HT1080 (cell line): ENCODE measurements at regions not wholly inside any gene's neighbourhood (a gene's known extent, or its start where the extent isn't known, plus 50 kb on each side); places are given as distances from the start of the nearest gene placed in this dataset.
A peak's percentile ranks its signal among the peaks of the same experiment; 100 is the strongest.

ENCODE experiments used
- DNase-seq: peaks from one replicate; pipeline ENCODE4 v3.0.0-alpha.2; 2015; ENCODE audit warnings: low read depth

DNA sequence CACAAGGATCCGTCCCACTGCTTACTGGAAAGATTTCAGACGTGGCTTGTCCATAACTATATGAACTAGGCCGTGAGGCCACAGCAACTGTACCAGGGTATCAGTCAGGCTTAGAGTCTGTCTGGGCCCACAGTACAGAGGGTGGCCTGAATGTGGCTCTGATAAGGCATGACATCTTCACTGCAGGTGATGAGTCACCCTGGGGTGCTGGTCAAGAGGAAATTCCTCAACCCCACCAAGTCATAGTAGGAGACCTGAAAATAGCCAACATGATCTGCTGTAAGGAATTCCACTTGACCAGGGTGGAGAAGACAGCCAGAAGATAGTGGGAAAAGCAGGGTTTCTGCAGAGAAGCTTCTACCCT is 107.7 kb downstream of the INHBB start:
- peak; percentile 60 for DNase-seq

DNA sequence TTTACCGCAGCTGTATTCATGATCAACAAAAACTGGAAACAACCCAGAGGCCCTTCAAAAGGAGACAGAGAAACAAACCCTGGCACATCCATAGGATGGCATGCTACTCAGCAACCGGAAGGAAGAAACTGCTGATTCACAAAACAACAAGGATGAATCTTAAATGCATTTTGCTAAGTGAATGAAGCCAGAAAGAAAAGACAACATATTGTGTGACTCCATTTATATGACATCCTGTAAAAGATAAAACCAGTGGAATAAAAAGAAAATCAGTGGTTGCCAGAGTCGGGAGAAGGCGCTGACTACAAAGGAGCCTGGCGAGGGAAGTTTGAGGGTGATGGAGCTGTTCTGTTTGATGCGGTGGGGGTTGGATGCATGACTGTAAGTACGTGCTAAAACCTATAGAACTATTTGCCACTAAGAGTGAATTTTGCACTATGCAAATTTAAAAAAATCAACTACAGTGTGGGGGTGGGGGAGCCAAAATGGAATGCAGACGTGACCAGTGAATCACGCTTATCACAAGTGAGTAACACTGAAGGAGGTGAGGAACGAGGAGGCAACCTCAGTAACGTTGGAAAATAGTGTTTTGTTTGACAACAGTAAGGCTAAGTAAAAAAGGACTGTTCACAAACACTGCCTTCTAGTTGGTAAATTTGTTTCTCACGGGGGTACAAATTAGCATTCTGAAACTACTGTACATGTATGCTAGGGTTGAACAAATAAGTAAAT is 108.9 kb downstream of the INHBB start:
- DNase-seq, result peak; percentile 29

DNA sequence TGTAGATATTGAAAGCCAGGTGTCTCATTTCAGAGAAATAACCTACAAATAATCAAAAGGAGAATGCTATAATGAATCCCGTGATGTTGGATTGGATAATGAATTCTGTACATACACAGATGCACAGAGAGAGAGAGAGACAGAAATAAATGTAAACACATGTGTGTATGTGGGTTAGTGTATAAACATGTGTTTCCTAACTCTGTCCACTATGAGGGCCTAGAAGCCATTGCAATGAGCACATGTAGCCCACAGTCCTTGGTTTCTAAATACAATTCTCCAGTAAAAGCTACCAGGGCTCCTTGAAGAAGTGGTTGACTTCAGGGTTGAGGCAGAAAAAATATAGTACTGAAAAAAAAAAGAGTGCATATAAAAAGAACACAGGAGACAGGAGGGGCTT is 109.5 kb downstream of the INHBB start:
- DNase-seq, result no peak

DNA sequence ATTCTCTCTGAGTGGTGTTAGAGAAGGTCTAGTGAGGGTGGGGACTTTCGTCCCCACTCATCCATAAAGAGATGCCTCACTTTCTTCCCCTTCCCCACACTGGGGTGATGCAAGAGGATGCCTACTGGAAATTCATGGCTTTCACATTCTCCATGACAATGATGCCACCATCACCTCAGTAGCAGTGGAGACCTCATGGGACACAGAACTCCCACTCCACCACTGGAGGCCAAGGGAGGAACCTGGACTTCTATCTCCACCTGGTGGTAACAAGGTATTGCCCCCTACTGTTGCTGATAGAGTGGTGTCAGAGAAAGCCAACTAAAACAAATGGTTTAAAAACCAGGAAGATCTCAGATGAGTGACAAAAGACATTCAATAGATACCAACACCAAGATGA is 110.9 kb downstream of the INHBB start:
- DNase-seq, result no peak

DNA sequence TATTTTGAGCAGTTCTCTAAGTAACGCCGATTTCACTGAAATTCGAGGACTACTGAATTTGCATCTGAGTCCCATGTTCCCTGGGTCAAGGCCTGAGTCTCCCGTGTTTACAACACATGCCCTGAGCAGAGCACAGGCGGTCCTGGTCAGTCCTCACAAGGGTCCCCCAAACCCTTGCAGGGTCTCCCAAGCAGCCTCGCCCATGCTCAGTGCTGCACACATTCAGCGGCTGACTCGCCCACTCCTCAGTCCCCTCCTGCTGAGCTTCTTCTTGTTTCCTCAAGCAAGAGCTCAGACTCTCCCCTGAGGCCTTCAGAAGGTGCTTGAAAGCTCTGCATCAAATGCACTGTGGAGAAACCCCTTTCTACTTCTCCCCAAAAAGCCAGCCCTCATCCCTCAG is 114.6 kb downstream of the INHBB start:
- DNase-seq, result no peak

DNA sequence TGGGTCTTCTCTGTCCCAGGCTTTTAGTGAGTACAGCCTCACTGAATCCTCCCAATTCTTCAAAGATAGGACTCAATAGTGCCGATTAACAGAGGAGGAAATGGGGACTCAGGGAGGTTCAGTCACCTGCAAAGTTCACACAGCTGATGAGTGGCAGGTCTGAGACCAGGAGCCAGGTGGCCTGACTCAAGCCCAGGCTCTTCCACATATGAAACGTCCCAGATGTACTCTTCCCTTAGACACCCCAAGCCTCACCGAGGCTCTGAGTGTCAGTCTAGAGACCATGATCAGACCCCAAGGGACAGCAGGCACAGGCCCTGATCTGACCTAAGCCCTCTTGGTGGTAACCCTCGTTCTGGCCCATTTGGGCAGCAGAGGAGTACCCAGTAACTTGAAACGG is 115.2 kb downstream of the INHBB start:
- DNase-seq, result no peak

DNA sequence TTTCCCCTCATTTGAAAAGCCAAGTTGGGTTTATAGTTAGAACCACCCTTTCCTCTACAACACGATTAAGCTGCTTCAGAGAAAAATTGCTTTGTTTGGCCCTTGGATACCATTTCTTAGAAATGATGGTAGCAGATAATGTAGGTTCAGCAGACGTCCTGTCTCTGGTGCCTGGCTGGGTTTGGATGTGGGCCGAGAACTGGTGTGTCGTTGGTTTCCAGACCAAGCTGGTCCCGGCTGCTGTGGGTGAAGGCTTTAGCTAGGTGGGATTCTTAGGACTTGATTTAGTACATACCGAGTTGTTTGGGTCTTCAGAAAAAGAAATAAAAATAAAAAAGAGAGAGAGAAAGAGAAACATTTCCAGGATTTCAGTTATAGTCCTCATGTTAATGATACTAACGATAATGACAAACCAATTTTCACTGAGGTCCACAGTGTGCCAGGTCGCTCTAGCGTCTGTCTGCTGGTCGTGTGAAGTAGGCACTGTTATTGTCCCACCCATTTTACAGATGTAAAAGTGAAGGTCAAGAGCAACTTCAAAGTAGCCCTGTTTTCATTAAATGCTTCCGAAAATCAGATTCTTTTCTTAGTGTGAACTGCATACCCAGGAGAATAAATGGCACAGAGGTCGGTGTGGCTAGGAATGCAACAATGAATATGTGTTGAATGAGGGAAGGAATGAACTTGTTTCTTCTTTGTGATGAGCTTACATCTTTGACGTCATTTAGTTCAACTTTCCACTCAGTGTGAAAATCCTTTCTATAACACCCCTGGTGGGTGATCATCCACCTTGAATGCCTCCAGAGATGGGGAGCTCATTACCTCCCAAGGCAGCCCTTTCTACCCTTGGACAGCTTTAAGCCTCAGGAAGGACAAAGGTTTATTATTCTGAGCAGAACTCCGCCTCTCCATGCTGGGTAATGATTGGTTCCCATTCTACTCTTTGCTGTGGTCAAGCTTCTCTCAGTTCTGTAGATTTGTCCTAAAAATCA is 115.9 kb downstream of the INHBB start:
- no peak for DNase-seq

DNA sequence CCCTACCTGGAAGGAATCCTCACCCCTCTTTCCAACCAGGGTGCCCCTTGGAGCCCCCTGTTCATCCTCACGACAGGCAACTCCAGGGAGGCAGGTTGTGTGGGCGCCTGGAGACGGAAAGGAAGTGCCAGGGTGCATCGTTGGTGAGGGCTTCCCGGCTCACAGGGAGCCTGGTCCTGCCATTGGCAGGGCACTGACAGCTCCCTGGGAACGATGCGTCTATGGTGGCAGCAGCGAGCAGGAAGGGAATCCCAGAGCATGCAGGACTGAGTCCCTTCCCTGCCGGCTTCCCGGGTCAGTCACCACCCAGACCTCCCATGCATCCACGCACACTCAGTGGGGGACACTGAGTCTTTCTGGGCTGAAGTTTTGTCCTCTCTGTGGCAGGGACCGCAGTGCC is 117.6 kb downstream of the INHBB start:
- DNase-seq, result no peak

DNA sequence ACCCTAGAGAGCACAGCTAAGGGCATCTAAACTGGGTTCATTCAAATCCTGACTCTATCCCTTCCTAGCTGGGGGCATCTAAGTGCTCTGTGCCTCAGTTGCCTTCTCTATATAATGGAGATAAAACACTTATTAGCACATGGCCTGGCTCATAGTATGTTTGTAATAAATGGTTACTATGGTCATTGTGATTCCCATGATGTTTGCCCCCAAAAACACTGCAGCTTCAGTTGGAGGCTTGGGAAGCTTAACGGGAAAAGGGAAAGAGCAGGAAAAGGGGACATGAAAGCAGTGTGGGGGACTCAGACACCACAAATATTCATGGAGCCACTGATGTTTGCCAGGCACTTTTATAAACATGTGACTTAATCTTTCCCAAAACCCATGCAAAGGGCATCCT is 118.1 kb downstream of the INHBB start:
- no peak for DNase-seq

DNA sequence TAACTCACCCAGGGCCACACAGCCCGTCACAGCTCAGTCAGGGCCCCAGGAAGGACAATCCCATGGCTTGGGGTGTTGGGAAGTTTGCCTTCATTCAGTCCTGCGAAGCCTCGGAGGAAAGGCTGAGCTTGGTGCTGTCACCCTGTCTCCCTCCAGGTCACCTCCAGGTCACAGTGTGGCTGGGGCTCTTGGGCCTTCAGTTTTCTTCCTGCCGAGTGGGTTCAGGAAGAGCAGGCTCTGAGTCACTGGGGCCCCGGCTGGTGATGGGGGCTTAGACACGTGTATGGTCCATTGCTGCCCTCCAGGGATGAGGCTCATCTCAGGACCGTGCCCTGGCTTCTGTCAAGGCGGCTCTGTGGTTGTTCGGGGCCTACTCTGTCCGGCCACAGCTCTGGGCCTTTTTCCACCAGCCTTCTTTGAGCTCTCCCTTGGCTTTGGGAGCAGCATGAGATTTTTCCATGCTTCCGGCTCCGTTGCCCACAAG is 118.6 kb downstream of the INHBB start:
- peak; percentile 18 for DNase-seq

DNA sequence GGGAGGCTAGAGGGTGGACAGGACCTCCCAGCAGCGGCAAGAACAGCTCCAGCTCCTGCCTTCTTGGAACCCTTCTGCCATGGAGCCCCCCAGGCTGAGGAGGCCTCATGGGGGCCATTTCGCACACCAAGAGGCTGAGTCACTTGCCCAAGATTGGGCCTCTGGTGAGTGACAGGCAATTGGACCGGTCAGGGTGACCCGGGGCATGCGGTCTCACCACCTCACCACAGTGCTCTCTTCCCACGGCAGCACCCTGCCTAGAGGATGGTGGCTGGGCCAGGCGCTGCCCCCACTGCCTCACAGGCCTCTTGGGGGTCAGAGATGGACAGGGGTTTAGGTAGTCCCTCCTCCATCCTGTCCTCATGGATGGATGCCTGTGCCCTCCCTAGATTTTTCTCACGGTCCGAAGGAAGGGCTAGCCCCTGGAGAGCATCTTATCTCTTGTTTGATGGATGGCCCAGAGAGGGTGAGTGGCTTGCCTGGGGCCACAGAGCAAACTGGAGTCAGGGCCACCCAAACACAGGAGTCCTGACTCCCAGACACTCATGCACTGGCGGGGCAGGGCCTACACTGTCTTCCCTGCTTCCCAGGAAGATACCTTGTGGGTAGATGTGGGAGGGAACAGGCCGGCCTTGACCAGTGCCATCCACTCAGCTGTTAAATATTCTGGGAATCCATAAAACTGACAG is 119.2 kb downstream of the INHBB start:
- no peak for DNase-seq

DNA sequence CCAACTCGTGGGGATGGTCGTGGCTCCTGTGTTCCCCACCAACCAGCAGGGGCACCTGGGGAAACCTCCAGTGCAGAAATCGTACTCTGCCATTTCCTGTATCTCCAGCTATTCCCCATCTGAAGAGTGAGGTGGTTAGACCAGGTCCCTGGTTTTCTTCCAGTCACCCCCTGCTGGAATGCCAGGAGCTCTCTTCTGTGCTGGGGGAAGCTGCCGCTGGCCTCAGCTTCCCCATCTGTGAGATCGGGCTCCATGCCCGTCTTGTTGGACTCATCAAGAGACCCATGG is 119.7 kb downstream of the INHBB start:
- no peak for DNase-seq

DNA sequence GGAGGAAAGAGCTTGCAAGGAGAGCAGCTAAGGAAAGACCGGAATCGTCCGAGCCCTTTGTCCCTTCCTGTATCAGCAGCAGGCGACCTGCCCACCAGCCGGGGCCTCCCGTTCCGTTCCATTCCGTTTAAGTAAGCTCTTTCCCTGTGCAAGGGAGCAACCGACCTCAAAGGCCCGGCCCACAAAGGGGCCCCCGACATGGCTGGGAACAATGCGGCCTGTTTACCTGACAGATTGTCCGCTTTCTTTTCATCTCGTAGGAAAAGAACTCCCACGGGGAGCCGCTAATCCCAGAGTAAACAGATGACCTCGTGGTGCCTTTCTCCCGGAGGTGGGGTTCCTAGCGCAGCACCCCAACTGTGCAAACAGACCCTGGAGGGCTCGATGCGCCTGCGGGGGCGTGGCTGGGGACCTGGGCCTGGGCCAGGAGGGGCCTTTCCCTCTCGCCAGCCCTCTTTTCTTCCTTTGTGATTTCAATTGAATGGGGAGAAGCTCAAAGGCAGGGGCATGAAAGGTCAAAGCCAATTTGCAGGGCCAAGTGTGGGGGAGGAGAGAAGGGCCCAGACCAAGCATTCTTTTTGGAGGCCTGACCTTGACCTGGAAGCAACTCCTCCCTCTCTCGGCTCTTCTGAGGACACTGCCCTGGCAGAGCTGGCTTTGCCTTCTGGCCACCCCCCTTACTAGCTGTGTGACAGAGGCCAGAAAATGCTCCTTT is 120.2 kb downstream of the INHBB start:
- no peak for DNase-seq

DNA sequence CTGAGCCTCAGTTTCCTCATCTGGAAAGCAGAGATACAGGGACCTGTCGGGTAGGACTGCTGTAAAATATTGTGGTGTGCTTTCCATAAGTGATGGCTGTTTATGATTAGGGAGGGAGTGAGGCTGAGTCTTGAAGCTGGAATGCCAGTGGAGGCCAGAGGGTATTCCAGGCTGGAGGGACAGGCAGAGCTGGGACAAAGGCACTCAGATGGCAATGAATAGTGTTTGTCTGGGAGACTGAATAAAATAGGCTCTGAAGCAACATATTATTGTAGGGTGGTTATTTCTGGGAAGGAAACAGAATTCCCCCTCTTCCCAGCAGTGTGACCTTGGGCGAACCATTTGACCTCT is 120.7 kb downstream of the INHBB start:
- no peak for DNase-seq

DNA sequence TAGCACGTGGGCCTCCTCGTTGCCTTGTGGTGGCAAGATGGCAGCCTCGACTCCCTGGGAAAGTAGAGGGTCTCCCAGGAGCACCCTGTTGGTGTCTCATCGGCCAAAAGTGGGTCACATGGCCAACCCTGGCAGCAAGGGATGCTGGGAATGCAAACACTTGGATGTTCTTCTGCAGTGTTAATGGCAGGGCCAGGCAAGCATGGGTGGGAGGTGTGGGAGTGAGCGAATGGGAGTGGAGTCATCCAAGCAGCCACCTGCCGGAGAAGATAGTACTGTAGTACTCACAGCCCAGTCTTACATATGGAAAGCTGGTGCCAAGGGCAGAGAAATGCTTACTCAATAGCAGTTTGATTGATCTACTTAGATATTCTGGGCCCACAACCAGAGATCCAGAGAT is 122.2 kb downstream of the INHBB start:
- DNase-seq, result no peak

DNA sequence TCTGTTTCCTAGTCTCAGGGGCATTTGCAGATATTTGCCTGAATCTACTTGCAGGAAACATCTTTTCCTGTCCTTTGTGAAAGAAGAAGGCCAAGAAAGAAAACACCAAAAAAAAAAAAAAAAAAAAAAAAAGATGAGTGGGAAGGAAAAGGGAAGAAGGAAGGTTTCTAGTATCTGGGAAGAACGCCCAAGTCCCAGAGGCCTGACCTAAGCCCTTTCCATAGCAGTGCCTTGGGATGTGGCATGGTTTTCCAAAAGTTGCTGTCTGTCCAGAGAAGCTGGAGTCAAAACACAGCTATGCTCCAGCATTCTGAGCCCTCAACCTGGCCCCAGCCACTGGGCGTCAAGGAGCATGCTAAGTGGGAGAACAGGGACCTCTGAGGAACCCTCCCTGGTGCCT is 123.5 kb downstream of the INHBB start:
- no peak for DNase-seq

DNA sequence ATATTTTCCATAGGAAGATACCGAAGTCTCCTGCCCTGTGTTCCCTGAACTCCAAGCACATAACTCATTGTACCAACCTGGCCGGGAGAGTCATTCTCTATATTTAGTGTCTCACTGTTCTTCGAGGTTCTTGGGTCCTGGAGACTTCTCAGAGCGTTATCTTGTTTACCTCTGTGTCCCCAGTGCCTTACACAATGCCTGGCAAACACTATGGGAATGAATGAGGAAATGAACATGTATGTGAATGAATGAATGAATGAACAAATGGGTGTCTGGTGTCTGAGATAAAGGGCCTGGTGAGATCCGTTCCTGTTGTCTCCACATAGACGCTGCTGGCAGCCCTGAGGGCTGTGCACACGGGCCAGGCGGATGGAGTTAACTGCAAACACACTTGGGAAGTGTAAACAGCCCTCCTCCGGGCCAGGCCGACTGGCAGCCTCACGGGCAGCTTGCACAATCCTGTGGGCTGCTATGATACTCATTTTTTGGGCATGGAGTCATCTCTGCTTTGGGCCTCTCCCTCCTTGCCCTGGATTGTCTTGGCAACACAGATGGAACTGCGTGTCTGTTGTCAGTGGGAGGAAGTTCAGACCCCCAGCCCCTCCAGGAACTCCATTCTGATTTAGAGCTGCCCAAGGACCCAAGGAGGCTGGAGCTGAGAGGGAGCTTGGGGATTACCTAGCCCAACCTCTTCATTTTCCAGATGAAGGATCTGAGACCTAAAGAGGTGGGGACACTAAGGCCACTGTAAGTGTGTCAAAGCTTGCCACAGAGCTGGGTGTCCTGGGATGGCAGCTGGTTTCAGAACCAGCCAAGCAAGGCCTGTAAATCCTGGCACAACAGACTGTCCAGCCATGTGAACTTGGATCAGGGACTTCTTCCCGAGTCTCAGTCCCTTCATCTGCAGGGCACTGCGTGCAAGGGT is 124.4 kb downstream of the INHBB start:
- peak; percentile 79 for DNase-seq

DNA sequence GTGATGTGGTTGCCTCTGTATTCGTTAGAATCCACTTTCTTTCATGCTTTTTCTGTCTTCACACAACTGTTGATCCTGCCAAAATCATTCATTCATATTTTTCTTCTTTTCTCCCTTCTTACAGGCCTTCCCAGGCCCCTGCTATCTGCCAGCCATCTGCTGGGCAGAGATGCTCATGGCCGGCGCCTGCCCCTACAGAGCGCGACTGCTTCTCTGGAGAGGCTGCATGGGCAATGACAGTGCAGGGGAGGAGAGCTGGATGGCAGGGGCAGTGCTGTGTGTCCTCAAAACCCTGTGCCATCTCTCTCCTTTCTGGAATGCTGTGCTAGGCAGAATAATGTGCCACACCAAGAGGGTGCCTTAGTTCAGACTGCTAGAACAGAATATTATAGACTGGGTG is 125.2 kb downstream of the INHBB start:
- no peak for DNase-seq

DNA sequence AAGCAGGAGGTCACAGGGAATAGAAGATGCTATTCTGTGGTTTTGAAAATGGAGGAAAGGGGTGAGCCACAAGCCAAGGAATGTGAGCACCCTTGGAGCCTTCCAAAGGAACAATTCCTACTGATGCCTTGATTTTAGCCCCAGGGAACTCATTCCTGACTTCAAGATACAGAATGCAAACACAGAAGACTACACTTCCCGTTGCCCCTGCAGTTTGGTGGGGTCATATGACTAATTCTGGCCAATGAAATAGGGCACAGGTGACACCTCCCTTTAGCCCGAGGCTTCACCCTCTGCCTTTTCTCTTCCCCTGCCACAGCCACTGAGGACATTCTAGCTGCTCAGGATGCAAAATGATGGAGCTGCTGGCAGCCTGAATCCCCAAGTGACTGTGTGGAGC is 126.1 kb downstream of the INHBB start:
- no peak for DNase-seq

DNA sequence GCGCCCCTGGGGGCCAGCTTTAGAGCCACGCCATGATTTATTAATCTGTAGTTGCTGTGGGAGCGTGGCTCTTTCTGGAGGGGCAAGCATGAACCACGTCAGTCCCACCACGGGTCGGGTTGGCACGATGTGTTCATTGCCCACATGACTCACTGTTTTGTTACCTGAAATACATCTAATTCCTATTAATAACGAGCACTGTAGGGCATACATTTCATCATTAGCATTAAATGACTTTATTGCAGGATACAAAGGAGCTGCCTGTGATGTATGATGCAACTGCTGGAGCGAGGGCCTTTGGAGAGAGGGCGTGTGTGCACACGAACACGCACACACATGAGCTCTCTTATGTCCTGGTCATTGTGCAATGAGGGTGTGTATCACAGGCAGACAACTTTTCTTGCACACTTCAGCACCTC is 127.0 kb downstream of the INHBB start:
- no peak for DNase-seq
